Lung (tissue), 11 donors: ENCODE measurements at regions not wholly inside any gene's neighbourhood (a gene's known extent, or its start where the extent isn't known, plus 50 kb on each side); places are given as distances from the start of the nearest gene placed in this dataset.
"Not testable (repeated sequence)": the region's sequence is repeated elsewhere in the genome, so short reads cannot be mapped to it uniquely, and the experiment has no call there.

Experiments
- ATAC-seq: fragments of 200-7000 bp; cut with Tn5 transposase; one replicate; pipeline ENCODE4 v1.9.1; 2020; ENCODE audit warnings: moderate number of reproducible peaks; ENCODE audit not compliant: insufficient read depth, low FRiP score
- DNase-seq, 3 donors: peaks; one replicate each; pipeline ENCODE4 v3.0.0-alpha.2; 2013 to 2017
- H3K27ac ChIP-seq, 2 donors: one replicate each; pipeline ENCODE4 v1.5.1; 2013; ENCODE audit warnings: mild to moderate bottlenecking in 2 of 2, moderate library complexity in 2 of 2, control low read depth in 1 of 2, inconsistent platforms in 1 of 2, low read depth in 1 of 2, low read length in 1 of 2
- H3K27me3 ChIP-seq, 3 donors: one replicate each; pipeline ENCODE4 v1.5.1; 2013; ENCODE audit warnings: low read length in 2 of 3; ENCODE audit not compliant: control insufficient read depth in 3 of 3, insufficient read depth in 3 of 3
- H3K36me3 ChIP-seq, 4 donors: one replicate each; pipeline ENCODE4 v1.5.1; 2013; ENCODE audit warnings: low read length in 4 of 4, mild to moderate bottlenecking in 1 of 4, moderate library complexity in 1 of 4; ENCODE audit not compliant: control insufficient read depth in 4 of 4, insufficient read depth in 4 of 4
- H3K4me1 ChIP-seq, 5 donors: one replicate each; pipeline ENCODE4 v1.5.1; 2013; ENCODE audit warnings: low read length in 5 of 5, mild to moderate bottlenecking in 2 of 5, moderate library complexity in 1 of 5; ENCODE audit not compliant: control insufficient read depth in 5 of 5, insufficient read depth in 5 of 5
- H3K4me3 ChIP-seq: one replicate; pipeline ENCODE4 v1.5.1; 2013; ENCODE audit warnings: mild to moderate bottlenecking, control low read depth, moderate library complexity
- H3K9ac ChIP-seq, 2 donors: one replicate each; pipeline ENCODE4 v1.5.1; 2013; ENCODE audit warnings: low read length in 2 of 2, control low read depth in 1 of 2; ENCODE audit not compliant: insufficient read depth in 1 of 2
- H3K9me3 ChIP-seq, 4 donors: one replicate each; pipeline ENCODE4 v1.5.1; 2013; ENCODE audit warnings: low read length in 3 of 4, mild to moderate bottlenecking in 1 of 4, moderate library complexity in 1 of 4; ENCODE audit not compliant: control insufficient read depth in 4 of 4, insufficient read depth in 3 of 4
- CTCF ChIP-seq: IDR thresholded peaks from 2 replicates; pipeline ENCODE4 v1.5.1; 2012; ENCODE audit warnings: mild to moderate bottlenecking; ENCODE audit errors: control extremely low read depth, extremely low read depth
- WGBS, 2 donors: extraction: QIAGEN DNeasy Blood & Tissue Kit; methylation state at CpG; one replicate each; pipeline ENCODE4 v1.1.7; 2013; 5-methylcytosine and 5-hydroxymethylcytosine counted together
- donor health status: control.
- donor health status: control.
- donor health status: Bipolar disorder and iron deficiency.
- donor health status: healthy.
- donor health status: DM: yes; HTN: yes; CAD: no.

GRCh38 chr12:61254225-61254624 lies 1006.0 kb upstream of the USP15 start:
- peaks cover 0 to 4% (median 1%) of the 10 kb centered on the region in 4 donors for H3K9me3 ChIP-seq
- H3K4me3 ChIP-seq, result no peak overlapping the region
- no peak for ATAC-seq
- no peaks in the 10 kb centered on the region for H3K4me1 ChIP-seq
- H3K9ac ChIP-seq, result no peak overlapping the region
- H3K36me3 ChIP-seq, result no peaks in the 10 kb centered on the region
- no peak for DNase-seq
- no peak for TF ChIP-seq CTCF
- no peak overlapping the region for H3K27ac ChIP-seq
- WGBS, 2 donors, result 67 to 76% methylated on average over 3 of the region's 3 CpGs
- H3K27me3 ChIP-seq, result no peaks in the 10 kb centered on the region

GRCh38 chr12:61264294-61264693 lies 995.9 kb upstream of the USP15 start:
- H3K27me3 ChIP-seq, H3K4me3 ChIP-seq, ATAC-seq, DNase-seq, H3K9ac ChIP-seq, H3K4me1 ChIP-seq, H3K27ac ChIP-seq, H3K36me3 ChIP-seq: not testable (repeated sequence)
- H3K9me3 ChIP-seq, result peaks cover 0 to 11% (median 3%) of the 10 kb centered on the region in 4 donors

- no peak overlapping the region for H3K4me3 ChIP-seq
- H3K27ac ChIP-seq, result no peak overlapping the region
- no peak for TF ChIP-seq CTCF
- no peaks in the 10 kb centered on the region for H3K4me1 ChIP-seq
- no peaks in the 10 kb centered on the region for H3K27me3 ChIP-seq
- no peaks in the 10 kb centered on the region for H3K36me3 ChIP-seq
- no peak for DNase-seq
- H3K9ac ChIP-seq, result no peak overlapping the region
- peaks cover 0 to 11% (median 3%) of the 10 kb centered on the region in 4 donors for H3K9me3 ChIP-seq
- WGBS, 2 donors, result 61 to 76% methylated on average over 1 of the region's 1 CpG
- ATAC-seq, result no peak
Measured at GRCh38 chr12:61267474-61267873, 992.7 kb upstream of the USP15 start.

- H3K4me3 ChIP-seq, result no peak overlapping the region
- DNase-seq (peak in 1 of 3 donors; percentile 10), ATAC-seq (no peak)
- no peak overlapping the region for H3K27ac ChIP-seq
- H3K9me3 ChIP-seq, result no peaks in the 10 kb centered on the region
- H3K36me3 ChIP-seq, result no peaks in the 10 kb centered on the region
- no peak overlapping the region for H3K9ac ChIP-seq
- no peaks in the 10 kb centered on the region for H3K27me3 ChIP-seq
- H3K4me1 ChIP-seq, result no peaks in the 10 kb centered on the region
- no peak for TF ChIP-seq CTCF
Measured at GRCh38 chr12:61272441-61272840, 987.8 kb upstream of the USP15 start.
